ENCODE measurements at regions not wholly inside any gene's neighbourhood (a gene's known extent, or its start where the extent isn't known, plus 50 kb on each side); places are given as distances from the start of the nearest gene placed in this dataset.

GRCh38 chr6:45746046-45746445 is 269.6 kb downstream of the CLIC5 start:
- DNase-seq (ENCODE audit: low spot score in 2 of 2), result no peak
- no peak overlapping the region for H3K4me3 ChIP-seq (ENCODE audit: low read depth, poor library complexity, severe bottlenecking)
- intact Hi-C loops (cut with DNase I; ENCODE audit: low total_unique reads), result no loop called here
- WGBS, 2 donors, result 75 to 80% methylated on average over 5 of the region's 5 CpGs
- TF ChIP-seq POLR2A (IDR thresholded peaks at IDR 0.05), result no peak
- TF ChIP-seq, protein P1, sequence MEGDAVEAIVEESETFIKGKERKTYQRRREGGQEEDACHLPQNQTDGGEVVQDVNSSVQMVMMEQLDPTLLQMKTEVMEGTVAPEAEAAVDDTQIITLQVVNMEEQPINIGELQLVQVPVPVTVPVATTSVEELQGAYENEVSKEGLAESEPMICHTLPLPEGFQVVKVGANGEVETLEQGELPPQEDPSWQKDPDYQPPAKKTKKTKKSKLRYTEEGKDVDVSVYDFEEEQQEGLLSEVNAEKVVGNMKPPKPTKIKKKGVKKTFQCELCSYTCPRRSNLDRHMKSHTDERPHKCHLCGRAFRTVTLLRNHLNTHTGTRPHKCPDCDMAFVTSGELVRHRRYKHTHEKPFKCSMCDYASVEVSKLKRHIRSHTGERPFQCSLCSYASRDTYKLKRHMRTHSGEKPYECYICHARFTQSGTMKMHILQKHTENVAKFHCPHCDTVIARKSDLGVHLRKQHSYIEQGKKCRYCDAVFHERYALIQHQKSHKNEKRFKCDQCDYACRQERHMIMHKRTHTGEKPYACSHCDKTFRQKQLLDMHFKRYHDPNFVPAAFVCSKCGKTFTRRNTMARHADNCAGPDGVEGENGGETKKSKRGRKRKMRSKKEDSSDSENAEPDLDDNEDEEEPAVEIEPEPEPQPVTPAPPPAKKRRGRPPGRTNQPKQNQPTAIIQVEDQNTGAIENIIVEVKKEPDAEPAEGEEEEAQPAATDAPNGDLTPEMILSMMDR (IDR thresholded peaks at IDR 0.05), result no peak

- intact Hi-C loops (cut with DNase I; ENCODE audit: low total_unique reads), result no loop called here
- no peak for DNase-seq (ENCODE audit: low spot score in 2 of 2)
- 83 to 85% methylated on average over 7 of the region's 7 CpGs for WGBS, 2 donors
- TF ChIP-seq, protein P1 (IDR thresholded peaks at IDR 0.05), result no peak
- no peak for TF ChIP-seq POLR2A (IDR thresholded peaks at IDR 0.05)
- no peak overlapping the region for H3K4me3 ChIP-seq (ENCODE audit: low read depth, poor library complexity, severe bottlenecking)
Observed at GRCh38 chr6:45743028-45743615, 272.5 kb downstream of the CLIC5 start.

GRCh38 chr6:45742591-45742990 is 273.1 kb downstream of the CLIC5 start:
- no peak overlapping the region for H3K4me3 ChIP-seq (ENCODE audit: low read depth, poor library complexity, severe bottlenecking)
- intact Hi-C loops (cut with DNase I; ENCODE audit: low total_unique reads), result no loop called here
- 51 to 59% methylated on average over 4 of the region's 4 CpGs for WGBS, 2 donors
- DNase-seq (ENCODE audit: low spot score in 2 of 2), result no peak
- TF ChIP-seq, protein P1 (IDR thresholded peaks at IDR 0.05), result no peak
- no peak for TF ChIP-seq POLR2A (IDR thresholded peaks at IDR 0.05)

GRCh38 chr6:45741437-45742171 is 274.1 kb downstream of the CLIC5 start:
- no peak overlapping the region for H3K4me3 ChIP-seq (ENCODE audit: low read depth, poor library complexity, severe bottlenecking)
- no peak for TF ChIP-seq POLR2A (IDR thresholded peaks at IDR 0.05)
- TF ChIP-seq, protein P1 (IDR thresholded peaks at IDR 0.05), result no peak
- intact Hi-C loops (cut with DNase I; ENCODE audit: low total_unique reads), result no loop called here
- DNase-seq (ENCODE audit: low spot score in 2 of 2), result no peak
- 41 to 45% methylated on average over 9 of the region's 9 CpGs for WGBS, 2 donors

GRCh38 chr6:45739058-45739457 is 276.6 kb downstream of the CLIC5 start:
- intact Hi-C loops (cut with DNase I; ENCODE audit: low total_unique reads), result no loop called here
- H3K4me3 ChIP-seq (ENCODE audit: low read depth, poor library complexity, severe bottlenecking), result no peak overlapping the region
- no peak for DNase-seq (ENCODE audit: low spot score in 2 of 2)
- TF ChIP-seq POLR2A (IDR thresholded peaks at IDR 0.05), result no peak
- TF ChIP-seq, protein P1 (IDR thresholded peaks at IDR 0.05), result no peak
- 97 to 99% methylated on average over 3 of the region's 3 CpGs for WGBS, 2 donors

Measured in lower leg skin (tissue), 4 donors.